Esophagus squamous epithelium (tissue), 4 donors: ENCODE measurements at regions not wholly inside any gene's neighbourhood (a gene's known extent, or its start where the extent isn't known, plus 50 kb on each side); places are given as distances from the start of the nearest gene placed in this dataset.

Experiments used
- POLR2A ChIP-seq, 4 donors: fragments of 450-650 bp; IDR thresholded peaks; one replicate each; pipeline ENCODE4 v1.6.1; 2017; ENCODE audit warnings: antibody characterized with exemption in 4 of 4, mild to moderate bottlenecking in 4 of 4, moderate library complexity in 3 of 4
- TF ChIP-seq, protein P1 (sequence below), 6 experiments: fragments of 450-650 bp in 4 of 6; fragments of 200-600 bp in 2 of 6; sonication (generic) in 2 of 6; IDR thresholded peaks; one replicate each; pipeline ENCODE4 v1.5.1; 2016 to 2019; ENCODE audit warnings: antibody characterized with exemption in 6 of 6, mild to moderate bottlenecking in 4 of 6, moderate library complexity in 4 of 6

DNA sequence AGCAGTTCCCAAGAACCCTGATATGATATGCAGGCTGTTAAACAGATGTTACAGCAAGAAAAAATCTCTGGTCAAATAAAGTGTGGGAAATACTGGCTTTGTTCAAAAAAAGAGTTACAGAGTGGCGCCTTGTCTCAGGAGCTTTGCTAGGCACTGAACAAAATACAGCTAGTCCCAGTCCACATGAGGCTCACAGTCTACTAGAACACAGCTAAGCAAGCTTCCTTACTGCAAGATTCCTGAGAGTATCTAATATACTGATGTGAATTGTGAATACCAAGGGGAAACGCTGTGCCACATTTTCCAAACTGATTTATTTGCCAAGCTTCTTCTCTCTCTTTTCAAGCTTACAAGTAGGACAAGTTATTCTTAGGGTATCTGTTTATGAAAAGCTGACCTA, 188.8 kb upstream of the NABP1 start:
- TF ChIP-seq POLR2A (IDR thresholded peaks at IDR 0.05): no peak
- TF ChIP-seq, protein P1, sequence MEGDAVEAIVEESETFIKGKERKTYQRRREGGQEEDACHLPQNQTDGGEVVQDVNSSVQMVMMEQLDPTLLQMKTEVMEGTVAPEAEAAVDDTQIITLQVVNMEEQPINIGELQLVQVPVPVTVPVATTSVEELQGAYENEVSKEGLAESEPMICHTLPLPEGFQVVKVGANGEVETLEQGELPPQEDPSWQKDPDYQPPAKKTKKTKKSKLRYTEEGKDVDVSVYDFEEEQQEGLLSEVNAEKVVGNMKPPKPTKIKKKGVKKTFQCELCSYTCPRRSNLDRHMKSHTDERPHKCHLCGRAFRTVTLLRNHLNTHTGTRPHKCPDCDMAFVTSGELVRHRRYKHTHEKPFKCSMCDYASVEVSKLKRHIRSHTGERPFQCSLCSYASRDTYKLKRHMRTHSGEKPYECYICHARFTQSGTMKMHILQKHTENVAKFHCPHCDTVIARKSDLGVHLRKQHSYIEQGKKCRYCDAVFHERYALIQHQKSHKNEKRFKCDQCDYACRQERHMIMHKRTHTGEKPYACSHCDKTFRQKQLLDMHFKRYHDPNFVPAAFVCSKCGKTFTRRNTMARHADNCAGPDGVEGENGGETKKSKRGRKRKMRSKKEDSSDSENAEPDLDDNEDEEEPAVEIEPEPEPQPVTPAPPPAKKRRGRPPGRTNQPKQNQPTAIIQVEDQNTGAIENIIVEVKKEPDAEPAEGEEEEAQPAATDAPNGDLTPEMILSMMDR (IDR thresholded peaks at IDR 0.05): no peak
